ENCODE measurements at regions not wholly inside any gene's neighbourhood (a gene's known extent, or its start where the extent isn't known, plus 50 kb on each side); places are given as distances from the start of the nearest gene placed in this dataset.
"Not testable (repeated sequence)": the region's sequence is repeated elsewhere in the genome, so short reads cannot be mapped to it uniquely, and the experiment has no call there.

- Histone ChIP-seq H3K27me3 (ENCODE audit: insufficient read depth, low read length, poor library complexity) (no peaks in the 10 kb centered on the region), H2BK5ac (ENCODE audit: low read length) (no peak overlapping the region), H3K4me1 (ENCODE audit: control insufficient read depth, low read depth, low read length) (no peaks in the 10 kb centered on the region), H4K8ac (ENCODE audit: low read depth, low read length) (no peak overlapping the region), H2AK5ac (ENCODE audit: low read length) (no peak overlapping the region), H2BK120ac (ENCODE audit: low read depth, low read length) (no peak overlapping the region), H4K5ac (ENCODE audit: low read length) (peak overlapping the region; percentile 81), H3K79me2 (ENCODE audit: control insufficient read depth, insufficient read depth, low read length) (peaks cover 2% of the 10 kb centered on the region), H2BK15ac (replicated peaks; ENCODE audit: low read depth) (no peak overlapping the region), H3K23ac (ENCODE audit: low read length) (peak overlapping the region; percentile 45), H3K79me1 (ENCODE audit: low read length) (peaks cover 3% of the 10 kb centered on the region), H3K27ac (ENCODE audit: low read depth, low read length) (peak overlapping the region; percentile 73), H3K18ac (ENCODE audit: low read length) (peak overlapping the region; percentile 35), H3K4me3 (ENCODE audit: low read length) (peak overlapping the region; percentile 97), H3K36me3 (ENCODE audit: control insufficient read depth, insufficient read depth, low read length) (no peaks in the 10 kb centered on the region), H3K9ac (ENCODE audit: low read length) (peak overlapping the region; percentile 93), H3K4ac (ENCODE audit: low read depth, low read length) (peak overlapping the region; percentile 20), H3K56ac (ENCODE audit: low read length) (peak overlapping the region; percentile 93), H3K4me2 (ENCODE audit: low read length) (peak overlapping the region; percentile 87)
- WGBS (ENCODE audit: extremely low coverage, insufficient coverage, low lambda C conversion rate): no CpG with 5 or more reads among the region's 34 CpGs
- DNase-seq: peak; percentile 87
These were observed 218.2 kb downstream of the OR2B2 start for GRCh38 chr6:27693766-27694546.

DNA sequence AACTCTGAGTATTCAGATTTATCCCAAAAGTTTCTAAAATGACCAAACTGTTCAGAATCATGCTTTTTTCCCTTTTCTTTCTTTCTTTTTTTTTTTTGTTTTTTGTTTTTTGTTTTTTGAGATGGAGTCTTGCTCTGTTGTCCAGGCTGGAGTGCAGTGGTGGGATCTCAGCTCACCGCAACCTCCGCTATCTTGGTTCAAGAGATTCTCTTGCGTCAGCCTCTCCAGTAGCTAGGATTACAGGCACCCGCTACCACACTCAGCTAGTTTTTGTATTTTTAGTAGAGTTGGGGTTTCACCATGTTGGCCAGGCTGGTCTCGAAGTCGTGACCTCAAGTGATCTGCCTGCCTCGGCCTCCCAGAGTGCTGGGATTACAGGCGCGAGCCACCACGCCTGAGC is 219.2 kb upstream of the ZNF184 start:
- not testable (repeated sequence) for H3K79me1 ChIP-seq (ENCODE audit: low read length); H3K27me3 ChIP-seq (ENCODE audit: insufficient read depth, low read length, poor library complexity); H4K8ac ChIP-seq (ENCODE audit: low read depth, low read length); H2BK5ac ChIP-seq (ENCODE audit: low read length); H3K4me1 ChIP-seq (ENCODE audit: control insufficient read depth, low read depth, low read length); H3K4ac ChIP-seq (ENCODE audit: low read depth, low read length); H3K56ac ChIP-seq (ENCODE audit: low read length); H3K4me2 ChIP-seq (ENCODE audit: low read length); DNase-seq; H4K5ac ChIP-seq (ENCODE audit: low read length); H2BK120ac ChIP-seq (ENCODE audit: low read depth, low read length); H3K18ac ChIP-seq (ENCODE audit: low read length); H3K23ac ChIP-seq (ENCODE audit: low read length); H2AK5ac ChIP-seq (ENCODE audit: low read length); H2BK15ac ChIP-seq (replicated peaks; ENCODE audit: low read depth); H3K36me3 ChIP-seq (ENCODE audit: control insufficient read depth, insufficient read depth, low read length); H3K4me3 ChIP-seq (ENCODE audit: low read length); H3K27ac ChIP-seq (ENCODE audit: low read depth, low read length); H3K9ac ChIP-seq (ENCODE audit: low read length); H3K79me2 ChIP-seq (ENCODE audit: control insufficient read depth, insufficient read depth, low read length)
- no CpG with 5 or more reads among the region's 10 CpGs for WGBS (ENCODE audit: extremely low coverage, insufficient coverage, low lambda C conversion rate)

- Histone ChIP-seq H3K79me1 (ENCODE audit: low read length) (no peaks in the 10 kb centered on the region), H3K4me2 (ENCODE audit: low read length) (peak overlapping the region; percentile 82), H3K4ac (ENCODE audit: low read depth, low read length) (no peak overlapping the region), H4K5ac (ENCODE audit: low read length) (no peak overlapping the region), H3K56ac (ENCODE audit: low read length) (peak overlapping the region; percentile 84), H2AK5ac (ENCODE audit: low read length) (no peak overlapping the region), H3K23ac (ENCODE audit: low read length) (no peak overlapping the region), H3K79me2 (ENCODE audit: control insufficient read depth, insufficient read depth, low read length) (no peaks in the 10 kb centered on the region), H3K27ac (ENCODE audit: low read depth, low read length) (no peak overlapping the region), H3K9ac (ENCODE audit: low read length) (peak overlapping the region; percentile 84), H3K36me3 (ENCODE audit: control insufficient read depth, insufficient read depth, low read length) (no peaks in the 10 kb centered on the region), H2BK5ac (ENCODE audit: low read length) (no peak overlapping the region), H3K27me3 (ENCODE audit: insufficient read depth, low read length, poor library complexity) (no peaks in the 10 kb centered on the region), H3K18ac (ENCODE audit: low read length) (no peak overlapping the region), H2BK15ac (replicated peaks; ENCODE audit: low read depth) (no peak overlapping the region), H3K4me1 (ENCODE audit: control insufficient read depth, low read depth, low read length) (no peaks in the 10 kb centered on the region), H2BK120ac (ENCODE audit: low read depth, low read length) (no peak overlapping the region), H4K8ac (ENCODE audit: low read depth, low read length) (no peak overlapping the region), H3K4me3 (ENCODE audit: low read length) (peak overlapping the region; percentile 94)
- peak; percentile 99 for DNase-seq
- WGBS (ENCODE audit: extremely low coverage, insufficient coverage, low lambda C conversion rate): no CpG with 5 or more reads among the region's 28 CpGs
These were observed 215.2 kb upstream of the ZNF184 start for GRCh38 chr6:27688014-27688586.

DNA sequence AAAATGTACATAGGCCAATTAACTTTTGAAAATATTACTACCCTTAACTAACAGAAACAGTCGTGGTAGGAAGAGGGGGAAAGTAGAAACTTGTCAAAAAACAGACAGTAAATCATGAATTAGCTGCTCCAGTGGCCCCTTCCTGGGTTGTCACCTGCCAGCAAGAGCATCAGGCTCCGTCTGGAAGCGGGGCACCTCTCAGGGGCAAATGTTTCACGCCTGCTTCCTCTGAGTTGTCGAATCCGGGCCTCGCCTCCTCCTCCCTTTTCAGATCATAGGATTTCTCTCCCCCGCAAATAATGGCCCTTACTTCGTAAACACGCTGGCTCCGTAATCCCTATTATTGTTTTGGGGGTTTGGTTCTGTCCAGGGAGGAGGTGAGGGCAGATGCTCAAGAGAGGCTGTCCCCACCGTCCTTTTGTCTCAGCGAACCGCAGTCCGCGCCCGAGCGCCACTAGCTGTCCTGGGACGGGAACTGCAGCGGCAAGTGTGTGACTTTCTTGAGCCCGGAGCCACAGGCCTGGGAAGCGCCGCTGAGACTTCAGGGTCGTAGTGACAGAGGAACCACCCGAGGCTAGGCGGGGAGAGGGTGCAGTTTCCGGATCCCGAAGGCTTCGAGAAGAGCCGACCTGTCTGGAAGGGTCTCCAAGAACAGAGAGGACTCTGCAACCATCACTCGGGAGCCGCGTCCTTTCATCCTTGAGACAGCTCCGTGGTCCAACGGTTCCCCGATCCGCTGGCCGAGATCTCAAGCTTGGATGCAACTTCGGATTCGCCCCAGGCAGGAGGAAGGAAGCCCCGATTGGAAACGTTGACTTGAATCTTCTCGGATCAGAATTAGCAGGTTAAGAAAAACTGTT is 214.5 kb upstream of the ZNF184 start:
- Histone ChIP-seq H3K36me3 (ENCODE audit: control insufficient read depth, insufficient read depth, low read length) (no peaks in the 10 kb centered on the region), H3K56ac (ENCODE audit: low read length) (peak overlapping the region; percentile 84), H4K8ac (ENCODE audit: low read depth, low read length) (no peak overlapping the region), H3K4me2 (ENCODE audit: low read length) (peak overlapping the region; percentile 90), H3K4me1 (ENCODE audit: control insufficient read depth, low read depth, low read length) (no peaks in the 10 kb centered on the region), H2BK15ac (replicated peaks; ENCODE audit: low read depth) (no peak overlapping the region), H3K27me3 (ENCODE audit: insufficient read depth, low read length, poor library complexity) (no peaks in the 10 kb centered on the region), H3K79me1 (ENCODE audit: low read length) (no peaks in the 10 kb centered on the region), H2BK5ac (ENCODE audit: low read length) (no peak overlapping the region), H3K4ac (ENCODE audit: low read depth, low read length) (no peak overlapping the region), H3K79me2 (ENCODE audit: control insufficient read depth, insufficient read depth, low read length) (no peaks in the 10 kb centered on the region), H4K5ac (ENCODE audit: low read length) (no peak overlapping the region), H3K4me3 (ENCODE audit: low read length) (peak overlapping the region; percentile 94), H3K9ac (ENCODE audit: low read length) (peak overlapping the region; percentile 84), H3K27ac (ENCODE audit: low read depth, low read length) (no peak overlapping the region), H3K23ac (ENCODE audit: low read length) (no peak overlapping the region), H2AK5ac (ENCODE audit: low read length) (no peak overlapping the region), H3K18ac (ENCODE audit: low read length) (no peak overlapping the region), H2BK120ac (ENCODE audit: low read depth, low read length) (no peak overlapping the region)
- DNase-seq: peak; percentile 97
- no CpG with 5 or more reads among the region's 43 CpGs for WGBS (ENCODE audit: extremely low coverage, insufficient coverage, low lambda C conversion rate)

GRCh38 chr6:27685279-27685678 is 212.4 kb upstream of the ZNF184 start:
- H3K4me1 ChIP-seq (ENCODE audit: control insufficient read depth, low read depth, low read length): no peaks in the 10 kb centered on the region
- no peak overlapping the region for H2BK15ac ChIP-seq (replicated peaks; ENCODE audit: low read depth)
- H3K79me1 ChIP-seq (ENCODE audit: low read length): no peaks in the 10 kb centered on the region
- H3K4ac ChIP-seq (ENCODE audit: low read depth, low read length): no peak overlapping the region
- H3K4me2 ChIP-seq (ENCODE audit: low read length): no peak overlapping the region
- no peaks in the 10 kb centered on the region for H3K79me2 ChIP-seq (ENCODE audit: control insufficient read depth, insufficient read depth, low read length)
- H4K8ac ChIP-seq (ENCODE audit: low read depth, low read length): no peak overlapping the region
- no peak for DNase-seq
- H2AK5ac ChIP-seq (ENCODE audit: low read length): no peak overlapping the region
- no peak overlapping the region for H3K9ac ChIP-seq (ENCODE audit: low read length)
- no peak overlapping the region for H2BK120ac ChIP-seq (ENCODE audit: low read depth, low read length)
- no peak overlapping the region for H3K27ac ChIP-seq (ENCODE audit: low read depth, low read length)
- H3K36me3 ChIP-seq (ENCODE audit: control insufficient read depth, insufficient read depth, low read length): no peaks in the 10 kb centered on the region
- H2BK5ac ChIP-seq (ENCODE audit: low read length): no peak overlapping the region
- no peak overlapping the region for H4K5ac ChIP-seq (ENCODE audit: low read length)
- no peak overlapping the region for H3K18ac ChIP-seq (ENCODE audit: low read length)
- no peak overlapping the region for H3K56ac ChIP-seq (ENCODE audit: low read length)
- H3K27me3 ChIP-seq (ENCODE audit: insufficient read depth, low read length, poor library complexity): no peaks in the 10 kb centered on the region
- H3K4me3 ChIP-seq (ENCODE audit: low read length): no peak overlapping the region
- H3K23ac ChIP-seq (ENCODE audit: low read length): no peak overlapping the region
- WGBS (ENCODE audit: extremely low coverage, insufficient coverage, low lambda C conversion rate): no CpG with 5 or more reads among the region's 8 CpGs
